RWPE2 (cell line): ENCODE measurements at regions not wholly inside any gene's neighbourhood (a gene's known extent, or its start where the extent isn't known, plus 50 kb on each side); places are given as distances from the start of the nearest gene placed in this dataset.
"Not testable (repeated sequence)": the region's sequence is repeated elsewhere in the genome, so short reads cannot be mapped to it uniquely, and the experiment has no call there.

Source experiments
- ATAC-seq: fragments of 200-7000 bp; cut with Tn5 transposase; 3 replicates; pipeline ENCODE4 v1.9.1; 2021; ENCODE audit warnings: low read depth
- DNase-seq: peaks from one replicate; pipeline ENCODE4 v3.0.0-alpha.2; 2020; ENCODE audit warnings: low spot score
- H3K27ac ChIP-seq: fragments of 450-650 bp; 2 replicates; pipeline ENCODE4 v1.5.1; 2017; ENCODE audit warnings: mild to moderate bottlenecking; ENCODE audit not compliant: poor library complexity, severe bottlenecking
- H3K27me3 ChIP-seq: fragments of 250-450 bp; sonication (Bioruptor Pico); 2 replicates; pipeline ENCODE4 v1.5.1; 2021; ENCODE audit warnings: mild to moderate bottlenecking, moderate library complexity; ENCODE audit not compliant: insufficient read depth, poor library complexity, severe bottlenecking
- H3K36me3 ChIP-seq: fragments of 250-450 bp; sonication (Bioruptor Pico); 2 replicates; pipeline ENCODE4 v1.5.1; 2020; ENCODE audit warnings: low read depth, mild to moderate bottlenecking, moderate library complexity
- H3K4me1 ChIP-seq: fragments of 250-450 bp; sonication (Bioruptor Pico); 2 replicates; pipeline ENCODE4 v1.5.1; 2021; ENCODE audit warnings: mild to moderate bottlenecking, moderate library complexity; ENCODE audit not compliant: insufficient read depth, poor library complexity, severe bottlenecking
- H3K4me3 ChIP-seq: fragments of 250-450 bp; sonication (Bioruptor Pico); 2 replicates; pipeline ENCODE4 v1.5.1; 2021; ENCODE audit warnings: mild to moderate bottlenecking, moderate library complexity; ENCODE audit not compliant: severe bottlenecking
- H3K9me3 ChIP-seq: fragments of 250-450 bp; sonication (Bioruptor Pico); 2 replicates; pipeline ENCODE4 v1.5.1; 2021; ENCODE audit warnings: mild to moderate bottlenecking, moderate library complexity; ENCODE audit not compliant: severe bottlenecking
- TF ChIP-seq, protein P1 (sequence below): fragments of 450-650 bp; IDR thresholded peaks from one replicate; pipeline ENCODE4 v1.5.1; 2017; ENCODE audit warnings: mild to moderate bottlenecking, moderate library complexity; ENCODE audit not compliant: poor library complexity, severe bottlenecking

GRCh38 chr5:57871496-57871895, 388.9 kb upstream of the ACTBL2 start:
- no peaks in the 10 kb centered on the region for H3K4me1 ChIP-seq
- no peak overlapping the region for H3K4me3 ChIP-seq
- no peaks in the 10 kb centered on the region for H3K36me3 ChIP-seq
- DNase-seq: no peak
- TF ChIP-seq, protein P1, sequence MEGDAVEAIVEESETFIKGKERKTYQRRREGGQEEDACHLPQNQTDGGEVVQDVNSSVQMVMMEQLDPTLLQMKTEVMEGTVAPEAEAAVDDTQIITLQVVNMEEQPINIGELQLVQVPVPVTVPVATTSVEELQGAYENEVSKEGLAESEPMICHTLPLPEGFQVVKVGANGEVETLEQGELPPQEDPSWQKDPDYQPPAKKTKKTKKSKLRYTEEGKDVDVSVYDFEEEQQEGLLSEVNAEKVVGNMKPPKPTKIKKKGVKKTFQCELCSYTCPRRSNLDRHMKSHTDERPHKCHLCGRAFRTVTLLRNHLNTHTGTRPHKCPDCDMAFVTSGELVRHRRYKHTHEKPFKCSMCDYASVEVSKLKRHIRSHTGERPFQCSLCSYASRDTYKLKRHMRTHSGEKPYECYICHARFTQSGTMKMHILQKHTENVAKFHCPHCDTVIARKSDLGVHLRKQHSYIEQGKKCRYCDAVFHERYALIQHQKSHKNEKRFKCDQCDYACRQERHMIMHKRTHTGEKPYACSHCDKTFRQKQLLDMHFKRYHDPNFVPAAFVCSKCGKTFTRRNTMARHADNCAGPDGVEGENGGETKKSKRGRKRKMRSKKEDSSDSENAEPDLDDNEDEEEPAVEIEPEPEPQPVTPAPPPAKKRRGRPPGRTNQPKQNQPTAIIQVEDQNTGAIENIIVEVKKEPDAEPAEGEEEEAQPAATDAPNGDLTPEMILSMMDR: no peak
- 0 out of 3 replicates have a peak, but pooled peaks have one; percentile 23 for ATAC-seq
- no peaks in the 10 kb centered on the region for H3K9me3 ChIP-seq
- no peak overlapping the region for H3K27ac ChIP-seq
- H3K27me3 ChIP-seq: no peaks in the 10 kb centered on the region

DNA sequence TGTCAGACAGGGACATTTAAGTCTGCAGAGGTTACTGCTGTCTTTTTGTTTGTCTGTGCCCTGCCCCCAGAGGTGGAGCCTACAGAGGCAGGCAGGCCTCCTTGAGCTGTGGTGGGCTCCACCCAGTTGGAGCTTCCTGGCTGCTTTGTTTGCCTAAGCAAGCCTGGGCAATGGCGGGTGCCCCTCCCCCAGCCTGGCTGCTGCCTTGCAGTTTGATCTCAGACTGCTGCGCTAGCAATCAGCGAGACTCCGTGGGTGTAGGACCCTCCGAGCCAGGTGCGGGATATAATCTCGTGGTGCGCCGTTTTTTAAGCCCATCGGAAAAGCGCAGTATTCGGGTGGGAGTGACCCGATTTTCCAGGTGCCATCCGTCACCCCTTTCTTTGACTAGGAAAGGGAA, 387.7 kb upstream of the ACTBL2 start:
- H3K4me3 ChIP-seq, DNase-seq, H3K4me1 ChIP-seq, H3K9me3 ChIP-seq, H3K27me3 ChIP-seq, H3K27ac ChIP-seq, ATAC-seq, H3K36me3 ChIP-seq: not testable (repeated sequence)

DNA sequence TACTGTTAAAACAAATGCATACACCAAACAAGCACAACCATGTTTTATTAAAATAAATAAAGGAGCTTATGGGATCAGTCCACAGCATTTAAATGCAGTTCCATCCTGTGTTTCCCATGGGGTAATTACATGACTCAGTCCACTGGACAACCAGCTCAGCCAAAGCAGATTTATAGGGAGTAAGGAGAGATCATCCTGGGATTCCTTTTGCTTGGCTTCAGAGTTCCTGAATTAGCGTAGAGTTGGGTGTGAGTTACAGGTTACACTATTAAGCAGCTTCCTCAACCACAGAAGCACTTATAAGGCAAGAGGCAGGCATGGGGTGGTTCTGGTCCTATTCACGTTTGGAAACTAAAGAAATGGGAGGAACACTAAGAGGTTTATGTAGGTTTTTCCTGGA, 381.1 kb upstream of the ACTBL2 start:
- Histone ChIP-seq H3K27me3 (no peaks in the 10 kb centered on the region), H3K4me1 (peaks cover 12% of the 10 kb centered on the region), H3K27ac (peak overlapping the region; percentile 12), H3K9me3 (peaks cover 4% of the 10 kb centered on the region), H3K4me3 (no peak overlapping the region), H3K36me3 (no peaks in the 10 kb centered on the region)
- DNase-seq (no peak), ATAC-seq (peak; percentile 71)
- TF ChIP-seq, protein P1: no peak

GRCh38 chr5:57862942-57863341, 380.3 kb upstream of the ACTBL2 start:
- Histone ChIP-seq H3K27ac (peak overlapping the region; percentile 12), H3K4me3 (no peak overlapping the region), H3K9me3 (peaks cover 4% of the 10 kb centered on the region), H3K27me3 (no peaks in the 10 kb centered on the region), H3K36me3 (no peaks in the 10 kb centered on the region), H3K4me1 (peaks cover 12% of the 10 kb centered on the region)
- TF ChIP-seq, protein P1: no peak
- DNase-seq: no peak
- ATAC-seq: no peak

GRCh38 chr5:57862471-57862911, 379.9 kb upstream of the ACTBL2 start:
- H3K27ac ChIP-seq: peak overlapping the region; percentile 12
- TF ChIP-seq, protein P1: no peak

More at GRCh38 chr5:57862471-57862911, 379.9 kb upstream of the ACTBL2 start:
- H3K4me1 ChIP-seq: peaks cover 12% of the 10 kb centered on the region
- ATAC-seq (peak; percentile 55), DNase-seq (no peak)
- no peak overlapping the region for H3K4me3 ChIP-seq
- peaks cover 4% of the 10 kb centered on the region for H3K9me3 ChIP-seq
- no peaks in the 10 kb centered on the region for H3K36me3 ChIP-seq
- H3K27me3 ChIP-seq: no peaks in the 10 kb centered on the region
